Trophoblast cell (in vitro differentiated cells and primary cell): ENCODE measurements at regions not wholly inside any gene's neighbourhood (a gene's known extent, or its start where the extent isn't known, plus 50 kb on each side); places are given as distances from the start of the nearest gene placed in this dataset.

Experiments used
- DNase-seq, 2 donors: peaks; one replicate each; pipeline ENCODE4 v3.0.0-alpha.2; 2016
- H2AFZ ChIP-seq: 2 replicates; pipeline ENCODE4 v1.6.1; 2013; ENCODE audit warnings: low read length, moderate library complexity, mild to moderate bottlenecking; ENCODE audit not compliant: insufficient read depth, poor library complexity
- H2AK5ac ChIP-seq: 2 replicates; pipeline ENCODE4 v1.6.1; 2013; ENCODE audit warnings: mild to moderate bottlenecking, low read length
- H2BK120ac ChIP-seq: 2 replicates; pipeline ENCODE4 v1.6.1; 2013; ENCODE audit warnings: low read length, mild to moderate bottlenecking, moderate library complexity; ENCODE audit not compliant: insufficient read depth, poor library complexity
- H2BK12ac ChIP-seq: 2 replicates; pipeline ENCODE4 v1.6.1; 2013; ENCODE audit warnings: mild to moderate bottlenecking, low read length, moderate library complexity
- H2BK5ac ChIP-seq: 2 replicates; pipeline ENCODE4 v1.6.1; 2013; ENCODE audit warnings: low read length, low read depth, moderate library complexity, mild to moderate bottlenecking; ENCODE audit not compliant: poor library complexity
- H3K14ac ChIP-seq: 2 replicates; pipeline ENCODE4 v1.6.1; 2013; ENCODE audit warnings: mild to moderate bottlenecking, low read length
- H3K18ac ChIP-seq: 2 replicates; pipeline ENCODE4 v1.6.1; 2013; ENCODE audit warnings: mild to moderate bottlenecking, low read length
- H3K23ac ChIP-seq: 2 replicates; pipeline ENCODE4 v1.6.1; 2013; ENCODE audit warnings: low read length
- H3K27ac ChIP-seq: 2 replicates; pipeline ENCODE4 v1.5.1; 2013; ENCODE audit warnings: low read depth, mild to moderate bottlenecking, inconsistent platforms, low read length, moderate library complexity
- H3K27me3 ChIP-seq: 2 replicates; pipeline ENCODE4 v1.6.1; 2013; ENCODE audit warnings: inconsistent platforms, mild to moderate bottlenecking, low read length, moderate library complexity; ENCODE audit not compliant: insufficient read depth
- H3K36me3 ChIP-seq, 2 experiments: 1 replicate in 1 of 2; 2 replicates in 1 of 2; pipeline ENCODE4 v1.6.1; 2013; ENCODE audit warnings: low read length in 2 of 2, mild to moderate bottlenecking in 2 of 2, moderate library complexity in 1 of 2; ENCODE audit not compliant: insufficient read depth in 2 of 2, control insufficient read depth in 1 of 2
- H3K4ac ChIP-seq: 2 replicates; pipeline ENCODE4 v1.6.1; 2013; ENCODE audit warnings: low read depth, mild to moderate bottlenecking, low read length, moderate library complexity
- H3K4me1 ChIP-seq, 2 experiments: 1 replicate in 1 of 2; 2 replicates in 1 of 2; pipeline ENCODE4 v1.6.1; 2013; ENCODE audit warnings: low read length in 2 of 2, mild to moderate bottlenecking in 2 of 2, moderate library complexity in 1 of 2; ENCODE audit not compliant: insufficient read depth in 2 of 2, control insufficient read depth in 1 of 2
- H3K4me2 ChIP-seq: 2 replicates; pipeline ENCODE4 v1.6.1; 2013; ENCODE audit warnings: inconsistent platforms, mild to moderate bottlenecking, low read length, moderate library complexity
- H3K4me3 ChIP-seq: 2 replicates; pipeline ENCODE4 v1.5.1; 2013; ENCODE audit warnings: mild to moderate bottlenecking, low read depth, low read length, inconsistent platforms
- H3K79me1 ChIP-seq: one replicate; pipeline ENCODE4 v1.6.1; 2013; ENCODE audit warnings: low read length
- H3K79me2 ChIP-seq: 2 replicates; pipeline ENCODE4 v1.6.1; 2013; ENCODE audit warnings: low read length, mild to moderate bottlenecking; ENCODE audit not compliant: control insufficient read depth, insufficient read depth, poor library complexity
- H3K9ac ChIP-seq: 2 replicates; pipeline ENCODE4 v1.6.1; 2013; ENCODE audit warnings: mild to moderate bottlenecking, low read length
- H3K9me3 ChIP-seq: 2 replicates; pipeline ENCODE4 v1.6.1; 2013; ENCODE audit warnings: low read depth, mild to moderate bottlenecking, control low read depth, inconsistent platforms, low read length; ENCODE audit not compliant: insufficient read depth
- H4K12ac ChIP-seq: 2 replicates; pipeline ENCODE4 v1.6.1; 2013; ENCODE audit warnings: low read depth, mild to moderate bottlenecking, low read length, moderate library complexity
- H4K8ac ChIP-seq: 2 replicates; pipeline ENCODE4 v1.6.1; 2013; ENCODE audit warnings: low read depth, mild to moderate bottlenecking, low read length, moderate library complexity
- H4K91ac ChIP-seq: one replicate; pipeline ENCODE4 v1.6.1; 2013; ENCODE audit warnings: low read depth, mild to moderate bottlenecking, low read length, moderate library complexity
- whole genome bisulfite sequencing: extraction: QIAGEN DNeasy Blood & Tissue Kit; methylation state at CpG from one replicate; pipeline ENCODE4 v1.1.7; 2013; ENCODE audit warnings: missing lambda C conversion rate; ENCODE audit not compliant: insufficient read length, insufficient coverage; ENCODE audit errors: extremely low coverage; 5-methylcytosine and 5-hydroxymethylcytosine counted together

- H4K91ac ChIP-seq = no peak overlapping the region
- no peak overlapping the region for H3K27ac ChIP-seq
- no peak overlapping the region for H3K9ac ChIP-seq
- H3K4me1 ChIP-seq = no peaks in the 10 kb centered on the region
- H2BK120ac ChIP-seq = no peak overlapping the region
- no peak overlapping the region for H3K4ac ChIP-seq
- H3K9me3 ChIP-seq = no peaks in the 10 kb centered on the region
- H3K4me3 ChIP-seq = no peak overlapping the region
- no peak for DNase-seq
- H4K12ac ChIP-seq = no peak overlapping the region
- no peak overlapping the region for H2AK5ac ChIP-seq
- H3K79me1 ChIP-seq = no peaks in the 10 kb centered on the region
- no peak overlapping the region for H3K14ac ChIP-seq
- H2BK5ac ChIP-seq = no peak overlapping the region
- H4K8ac ChIP-seq = no peak overlapping the region
- H3K4me2 ChIP-seq = no peak overlapping the region
- no peaks in the 10 kb centered on the region for H3K79me2 ChIP-seq
- H3K36me3 ChIP-seq = no peaks in the 10 kb centered on the region
- no peaks in the 10 kb centered on the region for H3K27me3 ChIP-seq
- no peak overlapping the region for H2AFZ ChIP-seq
- H2BK12ac ChIP-seq = no peak overlapping the region
- no peak overlapping the region for H3K18ac ChIP-seq
- no peak overlapping the region for H3K23ac ChIP-seq
Measured at GRCh38 chr2:58852905-58853304, 611.8 kb upstream of the FANCL start.

- Histone ChIP-seq H3K27me3 (no peaks in the 10 kb centered on the region), H2BK12ac (no peak overlapping the region), H4K91ac (no peak overlapping the region), H3K23ac (no peak overlapping the region), H3K27ac (no peak overlapping the region), H2BK120ac (no peak overlapping the region), H4K8ac (no peak overlapping the region), H3K14ac (no peak overlapping the region), H3K9me3 (no peaks in the 10 kb centered on the region), H4K12ac (no peak overlapping the region), H3K9ac (no peak overlapping the region), H3K4me1 (no peaks in the 10 kb centered on the region), H3K4me2 (no peak overlapping the region), H3K79me2 (no peaks in the 10 kb centered on the region), H3K79me1 (no peaks in the 10 kb centered on the region), H3K36me3 (no peaks in the 10 kb centered on the region), H3K4ac (no peak overlapping the region), H2AFZ (no peak overlapping the region), H3K4me3 (no peak overlapping the region), H2BK5ac (no peak overlapping the region), H3K18ac (no peak overlapping the region), H2AK5ac (no peak overlapping the region)
- WGBS = no CpG with 5 or more reads among the region's 5 CpGs
- no peak for DNase-seq
Measured at GRCh38 chr2:58852243-58852642, 611.1 kb upstream of the FANCL start.

GRCh38 chr2:58851598-58851997 lies 610.5 kb upstream of the FANCL start:
- Histone ChIP-seq H2BK120ac (no peak overlapping the region), H3K14ac (no peak overlapping the region), H4K91ac (no peak overlapping the region), H2BK5ac (no peak overlapping the region), H3K4me3 (no peak overlapping the region), H3K9ac (no peak overlapping the region), H3K23ac (no peak overlapping the region), H3K36me3 (no peaks in the 10 kb centered on the region), H3K79me1 (no peaks in the 10 kb centered on the region), H3K4me1 (no peaks in the 10 kb centered on the region), H3K27ac (no peak overlapping the region), H4K12ac (no peak overlapping the region), H3K27me3 (no peaks in the 10 kb centered on the region), H4K8ac (no peak overlapping the region), H3K4ac (no peak overlapping the region), H3K9me3 (no peaks in the 10 kb centered on the region), H3K4me2 (no peak overlapping the region), H2AK5ac (no peak overlapping the region), H3K18ac (no peak overlapping the region), H2BK12ac (no peak overlapping the region), H3K79me2 (no peaks in the 10 kb centered on the region), H2AFZ (no peak overlapping the region)
- DNase-seq = no peak
- no CpG with 5 or more reads among the region's 2 CpGs for WGBS

GRCh38 chr2:58845011-58845410 lies 603.9 kb upstream of the FANCL start:
- Histone ChIP-seq H3K4me2 (no peak overlapping the region), H3K27ac (no peak overlapping the region), H3K4ac (no peak overlapping the region), H2AFZ (no peak overlapping the region), H2BK5ac (no peak overlapping the region), H4K8ac (no peak overlapping the region), H3K79me1 (no peaks in the 10 kb centered on the region), H2BK120ac (no peak overlapping the region), H4K12ac (no peak overlapping the region), H2BK12ac (no peak overlapping the region), H3K9ac (no peak overlapping the region), H3K79me2 (no peaks in the 10 kb centered on the region), H4K91ac (no peak overlapping the region), H2AK5ac (no peak overlapping the region), H3K4me3 (no peak overlapping the region), H3K4me1 (no peaks in the 10 kb centered on the region), H3K23ac (no peak overlapping the region), H3K9me3 (no peaks in the 10 kb centered on the region), H3K18ac (no peak overlapping the region), H3K27me3 (no peaks in the 10 kb centered on the region), H3K14ac (no peak overlapping the region), H3K36me3 (no peaks in the 10 kb centered on the region)
- WGBS = no CpG with 5 or more reads among the region's 3 CpGs
- no peak for DNase-seq
